Muscle layer of duodenum (tissue), 2 donors: ENCODE measurements at regions not wholly inside any gene's neighbourhood (a gene's known extent, or its start where the extent isn't known, plus 50 kb on each side); places are given as distances from the start of the nearest gene placed in this dataset.

Experiments used
- H3K27ac ChIP-seq: one replicate; pipeline ENCODE4 v1.7.0; 2013; ENCODE audit warnings: mild to moderate bottlenecking, low read length
- H3K27me3 ChIP-seq: one replicate; pipeline ENCODE4 v1.7.0; 2013; ENCODE audit warnings: low read depth, mild to moderate bottlenecking, control low read depth, low read length
- H3K36me3 ChIP-seq, 2 donors: one replicate each; pipeline ENCODE4 v1.7.0; 2013; ENCODE audit warnings: low read length in 2 of 2, control low read depth in 1 of 2, mild to moderate bottlenecking in 1 of 2; ENCODE audit not compliant: insufficient read depth in 2 of 2, control insufficient read depth in 1 of 2
- H3K4me1 ChIP-seq, 2 donors: one replicate each; pipeline ENCODE4 v1.7.0; 2013; ENCODE audit warnings: low read length in 2 of 2, mild to moderate bottlenecking in 2 of 2, control low read depth in 1 of 2, moderate library complexity in 1 of 2; ENCODE audit not compliant: insufficient read depth in 2 of 2, control insufficient read depth in 1 of 2
- H3K4me3 ChIP-seq, 2 donors: one replicate each; pipeline ENCODE4 v1.7.0; 2013; ENCODE audit warnings: low read length in 2 of 2, low read depth in 1 of 2, mild to moderate bottlenecking in 1 of 2
- H3K9me3 ChIP-seq, 2 donors: one replicate each; pipeline ENCODE4 v1.7.0; 2013; ENCODE audit warnings: low read length in 2 of 2, control low read depth in 1 of 2, mild to moderate bottlenecking in 1 of 2; ENCODE audit not compliant: control insufficient read depth in 1 of 2
- donor health status: healthy.

DNA sequence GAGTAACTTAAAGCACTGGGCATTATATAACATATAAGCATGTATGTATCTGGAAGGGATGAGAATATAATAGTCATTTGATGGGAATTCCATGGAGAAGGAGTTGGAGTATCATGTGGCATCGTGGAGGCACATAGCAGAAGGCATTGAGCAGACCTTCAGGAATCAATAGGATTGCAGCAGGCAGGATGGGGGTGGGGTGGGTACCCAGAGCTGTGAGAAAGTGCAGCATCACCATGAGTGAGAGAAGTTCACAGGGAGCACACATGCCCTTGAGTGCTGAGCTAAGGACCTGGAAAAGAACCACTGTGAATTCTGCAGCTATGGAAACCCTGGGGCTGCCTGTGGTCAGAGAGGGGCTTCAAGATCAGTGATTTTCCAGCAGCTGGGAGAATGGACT, 57.3 kb downstream of the MED10 start:
- H3K9me3 ChIP-seq, result no peaks in the 10 kb centered on the region
- no peaks in the 10 kb centered on the region for H3K36me3 ChIP-seq
- H3K27me3 ChIP-seq, result no peaks in the 10 kb centered on the region
- H3K4me1 ChIP-seq, result no peaks in the 10 kb centered on the region
- H3K27ac ChIP-seq, result no peak overlapping the region
- no peak overlapping the region for H3K4me3 ChIP-seq

DNA sequence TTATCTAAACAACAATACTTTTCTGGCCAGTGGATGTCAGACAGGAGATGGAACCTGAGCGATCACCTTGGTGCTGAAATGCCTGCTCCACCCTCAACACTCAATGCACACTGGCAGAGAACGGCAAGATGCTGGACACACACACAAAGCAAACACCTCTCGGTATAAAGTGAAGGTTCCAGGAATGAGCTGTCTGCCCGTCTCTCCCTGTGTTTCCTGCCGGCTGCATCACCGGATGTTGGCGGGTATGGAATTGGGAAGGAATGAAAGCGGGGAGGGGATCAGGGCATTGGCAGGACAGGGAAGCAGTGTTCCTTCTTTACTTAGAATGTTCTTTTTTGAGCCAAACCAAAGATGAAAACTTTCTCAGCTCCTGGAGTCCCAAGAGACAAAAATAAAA, 59.2 kb downstream of the MED10 start:
- no peaks in the 10 kb centered on the region for H3K4me1 ChIP-seq
- H3K27me3 ChIP-seq, result no peaks in the 10 kb centered on the region
- H3K9me3 ChIP-seq, result no peaks in the 10 kb centered on the region
- H3K36me3 ChIP-seq, result no peaks in the 10 kb centered on the region
- H3K4me3 ChIP-seq, result no peak overlapping the region
- H3K27ac ChIP-seq, result no peak overlapping the region

GRCh38 chr5:6317116-6317798, 61.1 kb downstream of the MED10 start:
- Histone ChIP-seq H3K4me3 (no peak overlapping the region), H3K9me3 (no peaks in the 10 kb centered on the region), H3K27me3 (no peaks in the 10 kb centered on the region), H3K27ac (no peak overlapping the region), H3K4me1 (no peaks in the 10 kb centered on the region), H3K36me3 (no peaks in the 10 kb centered on the region)

DNA sequence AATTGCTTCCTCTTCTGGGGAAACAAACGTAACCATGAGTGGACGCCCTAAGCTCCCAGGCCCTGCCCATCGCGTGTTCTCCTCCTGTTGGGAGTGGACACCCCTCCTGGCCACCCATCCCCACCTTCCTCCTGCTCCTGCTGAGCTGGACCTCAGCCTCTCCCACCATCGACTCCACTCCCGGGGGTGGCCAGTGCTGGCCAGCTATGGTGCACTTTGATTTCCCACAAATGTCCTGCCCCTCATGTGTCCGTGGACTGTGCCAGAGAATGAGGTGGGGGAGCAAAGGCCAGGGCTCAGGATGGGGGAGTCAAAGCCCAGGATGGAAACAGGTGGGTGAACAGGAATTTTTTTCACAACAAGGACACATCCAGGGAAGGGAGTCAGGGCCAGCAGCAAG, 62.8 kb downstream of the MED10 start:
- Histone ChIP-seq H3K4me3 (no peak overlapping the region), H3K4me1 (no peaks in the 10 kb centered on the region), H3K27ac (no peak overlapping the region), H3K9me3 (no peaks in the 10 kb centered on the region), H3K36me3 (no peaks in the 10 kb centered on the region), H3K27me3 (no peaks in the 10 kb centered on the region)

- Histone ChIP-seq H3K36me3 (no peaks in the 10 kb centered on the region), H3K4me1 (no peaks in the 10 kb centered on the region), H3K4me3 (no peak overlapping the region), H3K27me3 (no peaks in the 10 kb centered on the region), H3K27ac (no peak overlapping the region), H3K9me3 (no peaks in the 10 kb centered on the region)
Observed at GRCh38 chr5:6311568-6312501, 66.5 kb downstream of the MED10 start.

- no peaks in the 10 kb centered on the region for H3K4me1 ChIP-seq
- no peaks in the 10 kb centered on the region for H3K36me3 ChIP-seq
- H3K27me3 ChIP-seq, result no peaks in the 10 kb centered on the region
- H3K4me3 ChIP-seq, result no peak overlapping the region
- no peaks in the 10 kb centered on the region for H3K9me3 ChIP-seq
- H3K27ac ChIP-seq, result no peak overlapping the region
Observed at GRCh38 chr5:6309949-6310348, 68.4 kb downstream of the MED10 start.

DNA sequence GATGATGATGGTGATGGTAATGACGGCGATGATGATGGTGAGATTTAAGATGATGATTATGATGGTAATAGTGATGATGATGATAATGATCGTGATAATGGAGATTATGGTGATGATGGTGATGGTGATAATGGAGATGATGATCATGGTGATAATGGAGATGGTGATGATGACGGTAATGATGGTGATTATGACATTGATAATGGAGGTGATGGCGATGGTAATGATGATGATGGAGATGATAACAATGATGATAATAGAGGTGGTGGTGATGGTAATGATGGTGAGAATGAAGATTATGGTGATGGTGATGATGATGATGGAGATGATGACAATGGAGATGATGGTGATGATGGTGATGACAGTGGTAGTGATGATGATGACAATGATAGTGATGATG, 69.7 kb downstream of the MED10 start:
- Histone ChIP-seq H3K4me3 (no peak overlapping the region), H3K4me1 (no peaks in the 10 kb centered on the region), H3K27ac (no peak overlapping the region), H3K27me3 (no peaks in the 10 kb centered on the region), H3K36me3 (no peaks in the 10 kb centered on the region), H3K9me3 (no peaks in the 10 kb centered on the region)

DNA sequence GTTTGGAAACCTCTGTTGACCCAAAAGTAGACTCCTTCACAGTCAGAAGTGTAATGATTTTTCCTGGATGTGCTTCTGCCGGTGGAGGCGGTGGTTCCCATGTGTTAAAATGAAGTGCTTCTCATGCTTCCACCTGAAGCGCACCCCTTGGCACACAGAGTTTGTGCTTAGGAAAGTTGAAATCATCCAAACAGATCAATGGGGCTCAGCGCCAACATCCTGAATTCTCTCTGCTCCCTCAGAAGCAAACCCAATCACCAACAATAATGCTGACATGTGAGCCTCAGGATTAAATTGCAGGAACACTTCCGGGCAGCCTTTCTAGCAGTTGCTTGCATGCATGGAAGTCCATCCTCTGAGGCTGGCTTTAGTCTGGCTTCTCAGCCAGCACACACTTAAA, 71.0 kb downstream of the MED10 start:
- H3K4me3 ChIP-seq, result no peak overlapping the region
- no peaks in the 10 kb centered on the region for H3K9me3 ChIP-seq
- H3K27me3 ChIP-seq, result no peaks in the 10 kb centered on the region
- no peak overlapping the region for H3K27ac ChIP-seq
- H3K4me1 ChIP-seq, result no peaks in the 10 kb centered on the region
- H3K36me3 ChIP-seq, result no peaks in the 10 kb centered on the region

- no peak overlapping the region for H3K27ac ChIP-seq
- no peaks in the 10 kb centered on the region for H3K9me3 ChIP-seq
- no peak overlapping the region for H3K4me3 ChIP-seq
- no peaks in the 10 kb centered on the region for H3K4me1 ChIP-seq
- H3K27me3 ChIP-seq, result no peaks in the 10 kb centered on the region
- H3K36me3 ChIP-seq, result no peaks in the 10 kb centered on the region
Observed at GRCh38 chr5:6305853-6306252, 72.5 kb downstream of the MED10 start.

- H3K4me1 ChIP-seq, result no peaks in the 10 kb centered on the region
- H3K9me3 ChIP-seq, result no peaks in the 10 kb centered on the region
- H3K4me3 ChIP-seq, result no peak overlapping the region
- H3K36me3 ChIP-seq, result no peaks in the 10 kb centered on the region
- H3K27ac ChIP-seq, result no peak overlapping the region
- no peaks in the 10 kb centered on the region for H3K27me3 ChIP-seq
Observed at GRCh38 chr5:6302684-6303083, 75.7 kb downstream of the MED10 start.

GRCh38 chr5:6302075-6302474, 76.3 kb downstream of the MED10 start:
- Histone ChIP-seq H3K4me3 (no peak overlapping the region), H3K36me3 (no peaks in the 10 kb centered on the region), H3K27me3 (no peaks in the 10 kb centered on the region), H3K4me1 (no peaks in the 10 kb centered on the region), H3K9me3 (no peaks in the 10 kb centered on the region), H3K27ac (no peak overlapping the region)
